ENCODE measurements at regions not wholly inside any gene's neighbourhood (a gene's known extent, or its start where the extent isn't known, plus 50 kb on each side); places are given as distances from the start of the nearest gene placed in this dataset.

- TF ChIP-seq POLR2AphosphoS5 (IDR thresholded peaks at IDR 0.05; ENCODE audit: low read depth, low read length) = no peak
- no peak for TF ChIP-seq POLR2A (IDR thresholded peaks at IDR 0.05; ENCODE audit: low read depth, low read length)
- TF ChIP-seq TAF1 (IDR thresholded peaks at IDR 0.05; ENCODE audit: low read depth, low read length) = no peak
- TF ChIP-seq SPI1 (IDR thresholded peaks at IDR 0.05; ENCODE audit: low read depth, low read length) = no peak; the same call in 1 of the 2 replicates
- TF ChIP-seq POU2F2 (IDR thresholded peaks at IDR 0.05; ENCODE audit: low read depth, low read length) = no peak
- TF ChIP-seq PAX5 (IDR thresholded peaks at IDR 0.05; ENCODE audit: insufficient read depth, low read length, severe bottlenecking) = no peak
Measured at GRCh38 chr1:192521734-192522133, 53.8 kb upstream of the RGS1 start.

Data from GM12891 (cell line).